ENCODE measurements at regions not wholly inside any gene's neighbourhood (a gene's known extent, or its start where the extent isn't known, plus 50 kb on each side); places are given as distances from the start of the nearest gene placed in this dataset.
A peak's percentile ranks its signal among the peaks of the same experiment; 100 is the strongest.

- no peak for DNase-seq
Observed at GRCh38 chr5:107291866-107292265, 378.9 kb downstream of the EFNA5 start.

- DNase-seq = no peak
Observed at GRCh38 chr5:107290780-107291398, 379.8 kb downstream of the EFNA5 start.

- DNase-seq = no peak
Observed at GRCh38 chr5:107289030-107289714, 381.6 kb downstream of the EFNA5 start.

GRCh38 chr5:107286447-107287098 lies 384.2 kb downstream of the EFNA5 start:
- DNase-seq = no peak

GRCh38 chr5:107285772-107286171 lies 385.0 kb downstream of the EFNA5 start:
- no peak for DNase-seq

GRCh38 chr5:107284822-107285525 lies 385.8 kb downstream of the EFNA5 start:
- DNase-seq = peak; percentile 73

GRCh38 chr5:107282061-107282460 lies 388.7 kb downstream of the EFNA5 start:
- DNase-seq = no peak

GRCh38 chr5:107278774-107279173 lies 392.0 kb downstream of the EFNA5 start:
- DNase-seq = no peak

GRCh38 chr5:107277485-107278125 lies 393.1 kb downstream of the EFNA5 start:
- DNase-seq = no peak

GRCh38 chr5:107275333-107275732 lies 395.4 kb downstream of the EFNA5 start:
- DNase-seq = peak; percentile 16

- no peak for DNase-seq
Observed at GRCh38 chr5:107274571-107274970, 396.2 kb downstream of the EFNA5 start.

GRCh38 chr5:107272954-107273353 lies 397.8 kb downstream of the EFNA5 start:
- no peak for DNase-seq

GRCh38 chr5:107272509-107272908 lies 398.2 kb downstream of the EFNA5 start:
- DNase-seq = peak; percentile 47

- DNase-seq = no peak
Observed at GRCh38 chr5:107271682-107272350, 398.9 kb downstream of the EFNA5 start.

GRCh38 chr5:107270561-107270960 lies 400.2 kb downstream of the EFNA5 start:
- DNase-seq = no peak

GRCh38 chr5:107269678-107270077 lies 401.1 kb downstream of the EFNA5 start:
- no peak for DNase-seq

GRCh38 chr5:107269256-107269655 lies 401.5 kb downstream of the EFNA5 start:
- peak; percentile 4 for DNase-seq

GRCh38 chr5:107268241-107268640 lies 402.5 kb downstream of the EFNA5 start:
- no peak for DNase-seq

GRCh38 chr5:107266100-107266499 lies 404.6 kb downstream of the EFNA5 start:
- peak; percentile 22 for DNase-seq

- DNase-seq = no peak
Observed at GRCh38 chr5:107265193-107265592, 405.5 kb downstream of the EFNA5 start.

GRCh38 chr5:107263387-107264018 lies 407.2 kb downstream of the EFNA5 start:
- DNase-seq = no peak

All from DMS53 (cell line).